K562 (cell line): ENCODE measurements at regions not wholly inside any gene's neighbourhood (a gene's known extent, or its start where the extent isn't known, plus 50 kb on each side); places are given as distances from the start of the nearest gene placed in this dataset.

ENCODE experiments used
- CSDE1 ChIP-seq, 2 experiments: fragments of 450-650 bp; IDR thresholded peaks; 2 replicates each; pipeline ENCODE4 v1.6.1; 2016; ENCODE audit warnings: mild to moderate bottlenecking in 1 of 2
- DIDO1 ChIP-seq: fragments of 450-650 bp; IDR thresholded peaks from 2 replicates; pipeline ENCODE4 v1.6.1; 2016; ENCODE audit warnings: low read depth, missing biosample characterization, missing genetic modification characterization
- E4F1 ChIP-seq: fragments of 250-450 bp; sonication (Bioruptor Pico); IDR thresholded peaks from 2 replicates; pipeline ENCODE4 v1.5.0; 2021; ENCODE audit warnings: mild to moderate bottlenecking, borderline replicate concordance
- ELF2 ChIP-seq: fragments of 250-450 bp; sonication (Bioruptor Pico); IDR thresholded peaks from 2 replicates; pipeline ENCODE4 v1.5.0; 2021; ENCODE audit warnings: mild to moderate bottlenecking
- EP300 ChIP-seq: IDR thresholded peaks from 2 replicates; pipeline ENCODE4 v1.6.1; 2012; ENCODE audit warnings: low read length, improper control_type of control experiment
- ESRRA ChIP-seq: fragments of 450-650 bp; IDR thresholded peaks from 2 replicates; pipeline ENCODE4 v1.6.1; 2014; ENCODE audit warnings: low read depth, mild to moderate bottlenecking, moderate library complexity, borderline replicate concordance
- ETS2 ChIP-seq: IDR thresholded peaks from 2 replicates; pipeline ENCODE4 v1.6.1; 2016; ENCODE audit warnings: borderline replicate concordance, missing genetic modification characterization, mild to moderate bottlenecking, moderate library complexity, missing compliant biosample characterization; ENCODE audit not compliant: poor library complexity, severe bottlenecking
- FOXJ2 ChIP-seq: fragments of 200-800 bp; sonication (Bioruptor generic); IDR thresholded peaks from 2 replicates; pipeline ENCODE4 v1.6.1; 2016; ENCODE audit warnings: missing genetic modification characterization, missing compliant biosample characterization
- FOXM1 ChIP-seq, 2 experiments: fragments of 450-650 bp in 1 of 2; sonication (generic) in 1 of 2; formaldehyde crosslinking in 1 of 2; IDR thresholded peaks; 2 replicates each; pipeline versions ENCODE4 v1.6.1 to v1.9.0; 2017 to 2022; ENCODE audit warnings: low read depth in 2 of 2, mild to moderate bottlenecking in 2 of 2, missing genetic modification reagents in 1 of 2, moderate library complexity in 1 of 2
- GABPB2 ChIP-seq: fragments of 250-450 bp; sonication (Bioruptor Pico); conservative IDR thresholded peaks from 2 replicates; pipeline ENCODE4 v1.5.1; 2021; ENCODE audit warnings: mild to moderate bottlenecking
- GTF2A2 ChIP-seq: IDR thresholded peaks from 2 replicates; pipeline ENCODE4 v1.6.1; 2016; ENCODE audit warnings: mild to moderate bottlenecking, missing genetic modification characterization, missing compliant biosample characterization
- HDAC2 ChIP-seq: fragments of 450-650 bp; IDR thresholded peaks from 2 replicates; pipeline ENCODE4 v1.6.1; 2016; ENCODE audit warnings: mild to moderate bottlenecking
- HLTF ChIP-seq: fragments of 450-650 bp; IDR thresholded peaks from 2 replicates; pipeline ENCODE4 v1.6.1; 2016
- HNRNPK ChIP-seq: fragments of 200-400 bp; formaldehyde crosslinking; IDR thresholded peaks from one replicate; pipeline ENCODE4 v1.6.1; 2018; ENCODE audit warnings: mild to moderate bottlenecking, low read depth, low read length; ENCODE audit not compliant: poor library complexity, severe bottlenecking
- JUND ChIP-seq, 2 experiments: IDR thresholded peaks; 2 replicates in 1 of 2; 3 replicates in 1 of 2; pipeline ENCODE4 v1.6.1; 2011; ENCODE audit warnings: borderline replicate concordance in 2 of 2, low read depth in 2 of 2, low read length in 2 of 2, improper control_type of control experiment in 1 of 2, missing biosample characterization in 1 of 2, missing genetic modification characterization in 1 of 2, missing genetic modification reagents in 1 of 2
- KDM1A ChIP-seq, 2 experiments: fragments of 450-650 bp; IDR thresholded peaks; 2 replicates each; pipeline ENCODE4 v1.6.1; 2016; ENCODE audit warnings: mild to moderate bottlenecking in 2 of 2
- MAFF ChIP-seq: IDR thresholded peaks from 2 replicates; pipeline ENCODE4 v1.6.1; 2012; ENCODE audit warnings: low read length, improper control_type of control experiment
- MTA1 ChIP-seq: fragments of 450-650 bp; IDR thresholded peaks from 2 replicates; pipeline ENCODE4 v1.6.1; 2017; ENCODE audit warnings: borderline replicate concordance
- PKNOX1 ChIP-seq: fragments of 450-650 bp; IDR thresholded peaks from 2 replicates; pipeline ENCODE4 v1.6.1; 2016
- POLR2AphosphoS5 ChIP-seq: IDR thresholded peaks from 2 replicates; pipeline ENCODE4 v1.6.1; 2011; ENCODE audit warnings: mild to moderate bottlenecking, low read depth, low read length, moderate library complexity; ENCODE audit not compliant: control insufficient read depth, insufficient read depth
- STAT5A ChIP-seq: IDR thresholded peaks from 2 replicates; pipeline ENCODE4 v1.6.1; 2012; ENCODE audit warnings: low read length, inconsistent platforms, borderline replicate concordance
- TAF9B ChIP-seq: fragments of 450-650 bp; IDR thresholded peaks from 2 replicates; pipeline ENCODE4 v1.6.1; 2018; ENCODE audit warnings: mild to moderate bottlenecking; ENCODE audit not compliant: partially characterized antibody
- TAL1 ChIP-seq: fragments of 450-650 bp; IDR thresholded peaks from 2 replicates; pipeline ENCODE4 v1.6.1; 2016; ENCODE audit warnings: mild to moderate bottlenecking
- TBP ChIP-seq: optimal IDR thresholded peaks from 2 replicates; pipeline ENCODE3; 2011; ENCODE audit warnings: low read depth, low read length, improper control_type of control experiment
- ZEB2 ChIP-seq: fragments of 450-650 bp; IDR thresholded peaks from 2 replicates; pipeline ENCODE4 v1.6.1; 2016
- ZNF511 ChIP-seq: sonication (generic); formaldehyde crosslinking; IDR thresholded peaks from 2 replicates; pipeline ENCODE4 v1.8.0; 2022; ENCODE audit warnings: mild to moderate bottlenecking, missing genetic modification reagents
- ZNF778 ChIP-seq: fragments of 450-650 bp; formaldehyde crosslinking; IDR thresholded peaks from 2 replicates; pipeline ENCODE4 v1.4.0; 2020; ENCODE audit warnings: mild to moderate bottlenecking, moderate library complexity

GRCh38 chr7:130943336-130943901 lies 209.4 kb upstream of the KLF14 start (continued):
- TF ChIP-seq ETS2: no peak
- TF ChIP-seq EP300: no peak; the same call in 1 of the 2 replicates
- no peak for TF ChIP-seq STAT5A
- TF ChIP-seq HNRNPK: no peak
- no peak for TF ChIP-seq FOXJ2 (tag)
- no peak for TF ChIP-seq POLR2AphosphoS5
- TF ChIP-seq ZNF511: no peak
- TF ChIP-seq HDAC2: peak; percentile 68; the same call in 1 of the 2 replicates
- TF ChIP-seq PKNOX1: peak; percentile 77
- TF ChIP-seq TAF9B: peak; percentile 15
- TF ChIP-seq MTA1: peak; percentile 67; the same call in 1 of the 2 replicates
- TF ChIP-seq ELF2: peak; percentile 81
- no peak for TF ChIP-seq GTF2A2 (tag)
- no peak for TF ChIP-seq KDM1A (IDR thresholded peaks at IDR 0.05)
- TF ChIP-seq CSDE1 (IDR thresholded peaks at IDR 0.05): 0 out of 4 replicates have a peak, but pooled peaks of 1 of the 2 experiments have one; percentile 37
- no peak for TF ChIP-seq GABPB2
- no peak for TF ChIP-seq TAL1
- no peak for TF ChIP-seq ZNF778
- peak; percentile 33; the same call in 1 of the 2 replicates for TF ChIP-seq JUND (IDR thresholded peaks at IDR 0.05; ENCODE audit: borderline replicate concordance, low read depth, low read length)
- peak; percentile 38; the same call in 2 of the 3 replicates for TF ChIP-seq JUND (tag; IDR thresholded peaks at IDR 0.05; ENCODE audit: borderline replicate concordance, low read depth, low read length)
- TF ChIP-seq TBP: peak; percentile 45
- no peak for TF ChIP-seq HLTF
- no peak for TF ChIP-seq MAFF
- TF ChIP-seq E4F1: no peak
- no peak for TF ChIP-seq ESRRA
- TF ChIP-seq FOXM1 (IDR thresholded peaks at IDR 0.05; ENCODE audit: low read depth): 0 out of 2 replicates have a peak, but pooled peaks have one; percentile 32
- no peak for TF ChIP-seq FOXM1 (CRISPR knock-in tag; IDR thresholded peaks at IDR 0.05; ENCODE audit: low read depth)
- TF ChIP-seq DIDO1 (tag): 0 out of 2 replicates have a peak, but pooled peaks have one; percentile 36
- TF ChIP-seq ZEB2: 0 out of 2 replicates have a peak, but pooled peaks have one; percentile 40
